ENCODE measurements at regions not wholly inside any gene's neighbourhood (a gene's known extent, or its start where the extent isn't known, plus 50 kb on each side); places are given as distances from the start of the nearest gene placed in this dataset.

GRCh38 chr22:22099833-22100812, 117.5 kb upstream of the TOP3B start:
- TF ChIP-seq CTCF (IDR thresholded peaks at IDR 0.05 in 2 of 3, conservative IDR thresholded peaks at IDR 0.05 in 1 of 3; ENCODE audit: borderline replicate concordance in 1 of 3, insufficient read depth in 1 of 3, low read depth in 2 of 3, low read length in 2 of 3) (peak; percentile 36 to 70 (median 55); a peak in 5 of 6 replicates), MAX (IDR thresholded peaks at IDR 0.05) (no peak), POLR2A (IDR thresholded peaks at IDR 0.05; ENCODE audit: borderline replicate concordance, extremely low read depth, insufficient read depth, insufficient read length) (no peak), SP1 (IDR thresholded peaks at IDR 0.05; ENCODE audit: low read depth) (no peak), CEBPB (IDR thresholded peaks at IDR 0.05; ENCODE audit: low read depth) (no peak), ATF3 (IDR thresholded peaks at IDR 0.05) (no peak), EZH2 (IDR thresholded peaks at IDR 0.05) (no peak), POLR2AphosphoS5 (IDR thresholded peaks at IDR 0.05; ENCODE audit: low read depth, low read length) (no peak), REST (IDR thresholded peaks at IDR 0.05; ENCODE audit: low read depth) (no peak), ZBTB33 (IDR thresholded peaks at IDR 0.05; ENCODE audit: extremely low read depth, insufficient replicate concordance, low read length) (no peak), CBX3 (IDR thresholded peaks at IDR 0.05; ENCODE audit: low read depth) (no peak)
